Thoracic aorta (tissue), 2 donors: ENCODE measurements at regions not wholly inside any gene's neighbourhood (a gene's known extent, or its start where the extent isn't known, plus 50 kb on each side); places are given as distances from the start of the nearest gene placed in this dataset.

Experiments
- ATAC-seq: fragments of 150-250 bp; one replicate; pipeline ENCODE4 v1.8.0; 2017; ENCODE audit warnings: low read depth; ENCODE audit not compliant: insufficient number of reproducible peaks, low FRiP score
- DNase-seq: peaks from one replicate; pipeline ENCODE4 v3.0.0-alpha.2; 2020; ENCODE audit warnings: low spot score
- H3K27ac ChIP-seq, 2 donors: fragments of 200-600 bp; sonication (generic); 1 replicate in 1 of 2; 2 replicates in 1 of 2; pipeline ENCODE4 v1.5.1; 2016; ENCODE audit warnings: mild to moderate bottlenecking in 2 of 2, moderate library complexity in 2 of 2
- H3K27me3 ChIP-seq: fragments of 200-600 bp; sonication (generic); replicated peaks from 2 replicates; pipeline ENCODE4 v1.6.0; 2016; ENCODE audit warnings: mild to moderate bottlenecking; ENCODE audit not compliant: insufficient read depth
- H3K36me3 ChIP-seq: fragments of 200-600 bp; sonication (generic); one replicate; pipeline ENCODE4 v1.5.1; 2016
- H3K4me1 ChIP-seq, 2 donors: fragments of 200-600 bp; sonication (generic); 1 replicate in 1 of 2; 2 replicates in 1 of 2; pipeline versions ENCODE4 v1.5.1 to v1.6.0; 2016; ENCODE audit warnings: low read depth in 2 of 2, mild to moderate bottlenecking in 1 of 2; ENCODE audit not compliant: control insufficient read depth in 1 of 2
- H3K4me3 ChIP-seq: fragments of 200-600 bp; sonication (generic); 2 replicates; pipeline ENCODE4 v1.5.1; 2016; ENCODE audit warnings: mild to moderate bottlenecking
- H3K9me3 ChIP-seq: fragments of 200-600 bp; sonication (generic); 2 replicates; pipeline ENCODE4 v1.5.1; 2016
- TF ChIP-seq, protein P1 (sequence below): fragments of 200-600 bp; sonication (generic); IDR thresholded peaks from one replicate; pipeline ENCODE4 v1.5.1; 2019; ENCODE audit warnings: antibody characterized with exemption

DNA sequence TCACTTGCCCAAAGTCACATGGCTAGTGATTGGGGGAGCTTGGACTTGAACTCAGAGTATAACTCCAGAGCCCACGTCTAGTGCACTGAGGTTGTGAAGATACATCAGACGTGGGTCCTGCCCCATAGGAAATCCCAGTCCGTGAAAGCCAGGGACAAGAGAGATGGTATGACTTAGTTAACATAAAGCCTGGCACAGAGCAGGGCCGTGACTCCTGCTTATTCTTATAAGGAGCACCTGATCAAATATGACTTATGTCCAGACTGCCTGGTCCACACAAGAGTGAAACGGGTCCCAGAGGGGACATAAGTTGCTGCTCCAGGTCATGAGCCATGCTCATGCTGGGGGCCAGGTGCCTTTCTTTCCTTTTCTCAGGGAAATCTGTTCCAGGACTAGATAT lies 166.3 kb upstream of the USP24 start:
- DNase-seq (no peak), ATAC-seq (no peak)
- Histone ChIP-seq H3K27ac (no peak overlapping the region), H3K4me3 (no peak overlapping the region), H3K27me3 (no peaks in the 10 kb centered on the region), H3K4me1 (no peaks in the 10 kb centered on the region), H3K9me3 (no peaks in the 10 kb centered on the region), H3K36me3 (no peaks in the 10 kb centered on the region)
- TF ChIP-seq, protein P1, sequence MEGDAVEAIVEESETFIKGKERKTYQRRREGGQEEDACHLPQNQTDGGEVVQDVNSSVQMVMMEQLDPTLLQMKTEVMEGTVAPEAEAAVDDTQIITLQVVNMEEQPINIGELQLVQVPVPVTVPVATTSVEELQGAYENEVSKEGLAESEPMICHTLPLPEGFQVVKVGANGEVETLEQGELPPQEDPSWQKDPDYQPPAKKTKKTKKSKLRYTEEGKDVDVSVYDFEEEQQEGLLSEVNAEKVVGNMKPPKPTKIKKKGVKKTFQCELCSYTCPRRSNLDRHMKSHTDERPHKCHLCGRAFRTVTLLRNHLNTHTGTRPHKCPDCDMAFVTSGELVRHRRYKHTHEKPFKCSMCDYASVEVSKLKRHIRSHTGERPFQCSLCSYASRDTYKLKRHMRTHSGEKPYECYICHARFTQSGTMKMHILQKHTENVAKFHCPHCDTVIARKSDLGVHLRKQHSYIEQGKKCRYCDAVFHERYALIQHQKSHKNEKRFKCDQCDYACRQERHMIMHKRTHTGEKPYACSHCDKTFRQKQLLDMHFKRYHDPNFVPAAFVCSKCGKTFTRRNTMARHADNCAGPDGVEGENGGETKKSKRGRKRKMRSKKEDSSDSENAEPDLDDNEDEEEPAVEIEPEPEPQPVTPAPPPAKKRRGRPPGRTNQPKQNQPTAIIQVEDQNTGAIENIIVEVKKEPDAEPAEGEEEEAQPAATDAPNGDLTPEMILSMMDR, result no peak

DNA sequence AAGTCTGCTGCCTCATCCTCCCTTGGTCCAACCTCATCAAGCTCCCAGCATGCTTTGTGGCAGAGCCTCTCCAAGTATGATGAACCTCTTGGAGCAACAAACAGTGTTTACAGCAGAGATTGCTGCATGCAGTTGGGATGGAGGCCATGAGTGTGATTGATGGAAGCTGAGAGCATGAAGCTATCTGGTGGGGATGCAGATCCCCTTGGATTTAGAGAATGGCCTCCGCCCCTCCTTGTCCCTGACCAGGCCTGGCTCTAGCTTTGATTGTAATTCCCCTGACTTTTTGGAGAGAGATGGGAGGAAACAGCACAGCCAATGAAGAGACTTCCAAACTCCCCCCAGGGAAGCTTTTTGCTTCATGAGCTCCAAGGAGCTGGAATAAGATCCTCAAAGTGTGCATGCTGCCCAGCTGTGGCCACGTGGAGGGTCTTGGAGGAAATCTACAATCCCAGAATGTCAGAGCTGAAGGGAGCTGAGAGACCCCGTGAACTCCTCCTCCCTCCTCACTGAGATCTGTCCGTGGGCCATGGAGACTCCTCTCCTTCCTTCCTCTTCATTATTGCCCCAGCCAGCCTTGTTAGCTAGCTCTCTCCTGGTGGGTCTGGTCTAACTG lies 165.3 kb upstream of the USP24 start:
- DNase-seq (no peak), ATAC-seq (no peak)
- no peak overlapping the region for H3K27ac ChIP-seq
- H3K27me3 ChIP-seq, result no peaks in the 10 kb centered on the region
- no peaks in the 10 kb centered on the region for H3K36me3 ChIP-seq
- H3K4me3 ChIP-seq, result no peak overlapping the region
- no peaks in the 10 kb centered on the region for H3K9me3 ChIP-seq
- no peaks in the 10 kb centered on the region for H3K4me1 ChIP-seq
- TF ChIP-seq, protein P1, result no peak

DNA sequence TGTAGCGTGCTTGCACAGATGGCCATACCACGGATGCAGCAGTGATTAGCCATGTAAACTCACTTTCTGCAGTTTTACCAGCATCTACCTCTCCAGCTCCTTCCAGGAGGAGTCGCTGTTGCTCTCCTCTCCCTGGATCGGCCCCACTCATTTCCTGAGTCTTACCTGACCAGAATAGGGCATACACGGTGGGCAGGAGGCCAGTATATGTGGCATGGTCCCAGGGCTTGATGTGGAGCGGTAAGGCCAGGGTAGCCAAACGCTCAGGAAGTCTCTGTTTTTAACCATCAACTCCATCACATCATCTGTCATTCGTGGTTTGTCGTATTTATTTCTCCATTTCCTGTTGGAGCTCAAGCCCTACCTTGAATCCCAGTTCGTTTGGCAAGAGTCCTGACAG lies 163.4 kb upstream of the USP24 start:
- DNase-seq (no peak), ATAC-seq (peak; percentile 42)
- Histone ChIP-seq H3K36me3 (no peaks in the 10 kb centered on the region), H3K27ac (no peak overlapping the region), H3K9me3 (no peaks in the 10 kb centered on the region), H3K27me3 (no peaks in the 10 kb centered on the region), H3K4me1 (no peaks in the 10 kb centered on the region), H3K4me3 (no peak overlapping the region)
- TF ChIP-seq, protein P1, result peak; percentile 53

DNA sequence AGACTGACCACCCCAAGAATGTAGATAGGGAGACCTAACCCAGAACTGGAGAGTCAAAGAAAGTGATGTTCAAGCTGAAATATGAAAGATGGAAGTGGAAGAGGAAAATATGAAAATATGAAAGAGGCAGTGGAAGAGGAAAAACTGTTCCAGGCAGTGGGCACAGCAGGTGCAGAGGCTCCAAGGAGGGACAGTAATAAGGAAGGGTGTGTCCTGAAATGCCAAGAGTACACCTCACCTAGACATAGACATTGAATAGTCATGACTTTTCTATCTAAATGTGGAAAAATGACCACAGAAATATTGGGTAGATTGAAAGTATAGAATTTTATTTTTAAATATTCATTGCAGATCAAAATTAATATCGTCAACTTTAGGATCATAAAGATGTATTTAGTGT lies 161.7 kb upstream of the USP24 start:
- no peaks in the 10 kb centered on the region for H3K9me3 ChIP-seq
- no peaks in the 10 kb centered on the region for H3K4me1 ChIP-seq
- TF ChIP-seq, protein P1, result no peak
- no peaks in the 10 kb centered on the region for H3K27me3 ChIP-seq
- no peak overlapping the region for H3K27ac ChIP-seq
- ATAC-seq (no peak), DNase-seq (no peak)
- no peaks in the 10 kb centered on the region for H3K36me3 ChIP-seq
- no peak overlapping the region for H3K4me3 ChIP-seq

DNA sequence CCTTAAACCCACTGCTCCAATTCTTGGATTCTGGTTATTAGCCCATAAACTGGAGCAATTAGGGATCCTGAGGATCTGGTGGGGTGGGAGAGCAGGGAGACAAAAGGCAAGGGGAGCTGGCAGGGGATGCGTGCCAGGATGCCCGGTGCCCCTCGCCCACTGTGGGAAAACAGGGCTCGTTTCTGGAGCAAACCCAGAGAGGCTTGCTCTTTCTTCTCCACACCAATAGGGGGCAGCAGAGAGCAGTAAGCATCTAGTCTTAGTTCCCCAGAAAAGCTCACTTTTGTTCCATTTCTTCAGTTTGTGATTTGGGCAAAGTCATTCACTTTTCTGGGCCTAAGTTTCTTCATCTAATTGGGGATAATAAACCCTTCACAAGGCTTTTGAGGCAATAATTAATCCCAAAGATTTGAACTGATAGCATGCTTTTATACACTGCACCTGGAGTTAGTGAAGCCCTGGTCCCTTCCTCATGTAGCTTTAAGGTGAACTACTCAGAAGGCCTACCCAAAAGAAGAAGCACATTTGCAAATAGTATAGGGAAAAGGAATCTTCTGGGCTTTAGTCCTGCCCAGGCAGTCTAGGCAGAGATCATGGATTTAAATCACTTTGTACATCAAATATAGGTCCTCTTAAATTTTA lies 160.6 kb upstream of the USP24 start:
- Histone ChIP-seq H3K36me3 (no peaks in the 10 kb centered on the region), H3K27ac (no peak overlapping the region), H3K9me3 (no peaks in the 10 kb centered on the region), H3K4me3 (no peak overlapping the region), H3K4me1 (no peaks in the 10 kb centered on the region), H3K27me3 (no peaks in the 10 kb centered on the region)
- TF ChIP-seq, protein P1, result peak; percentile 94
- DNase-seq (no peak), ATAC-seq (no peak)
